ENCODE measurements at regions not wholly inside any gene's neighbourhood (a gene's known extent, or its start where the extent isn't known, plus 50 kb on each side); places are given as distances from the start of the nearest gene placed in this dataset.
"Not testable (repeated sequence)": the region's sequence is repeated elsewhere in the genome, so short reads cannot be mapped to it uniquely, and the experiment has no call there.

GRCh38 chr14:30443368-30444007, 115.5 kb upstream of the G2E3 start:
- DNase-seq (ENCODE audit: low read depth): peak; percentile 11

- no peak for DNase-seq (ENCODE audit: low read depth)
Observed at GRCh38 chr14:30444451-30444850, 114.5 kb upstream of the G2E3 start.

GRCh38 chr14:30445011-30445793, 113.8 kb upstream of the G2E3 start:
- DNase-seq (ENCODE audit: low read depth): no peak

GRCh38 chr14:30445852-30446251, 113.1 kb upstream of the G2E3 start:
- DNase-seq (ENCODE audit: low read depth): no peak

- peak; percentile 19 for DNase-seq (ENCODE audit: low read depth)
Observed at GRCh38 chr14:30450631-30451545, 108.1 kb upstream of the G2E3 start.

GRCh38 chr14:30456296-30456695, 102.7 kb upstream of the G2E3 start:
- no peak for DNase-seq (ENCODE audit: low read depth)

GRCh38 chr14:30462358-30462757, 96.6 kb upstream of the G2E3 start:
- DNase-seq (ENCODE audit: low read depth): no peak

- no peak for DNase-seq (ENCODE audit: low read depth)
Observed at GRCh38 chr14:30464481-30464880, 94.5 kb upstream of the G2E3 start.

- DNase-seq (ENCODE audit: low read depth): no peak
Observed at GRCh38 chr14:30468354-30468753, 90.6 kb upstream of the G2E3 start.

- no peak for DNase-seq (ENCODE audit: low read depth)
Observed at GRCh38 chr14:30471980-30472379, 87.0 kb upstream of the G2E3 start.

- DNase-seq (ENCODE audit: low read depth): not testable (repeated sequence)
Observed at GRCh38 chr14:30473846-30474696, 84.9 kb upstream of the G2E3 start.

GRCh38 chr14:30482276-30482675, 76.7 kb upstream of the G2E3 start:
- DNase-seq (ENCODE audit: low read depth): no peak

GRCh38 chr14:30484201-30484600, 74.8 kb upstream of the G2E3 start:
- no peak for DNase-seq (ENCODE audit: low read depth)

- DNase-seq (ENCODE audit: low read depth): no peak
Observed at GRCh38 chr14:30484976-30485375, 74.0 kb upstream of the G2E3 start.

GRCh38 chr14:30496852-30497251, 62.1 kb upstream of the G2E3 start:
- DNase-seq (ENCODE audit: low read depth): no peak

- no peak for DNase-seq (ENCODE audit: low read depth)
Observed at GRCh38 chr14:30499358-30499757, 59.6 kb upstream of the G2E3 start.

GRCh38 chr14:30500222-30500621, 58.7 kb upstream of the G2E3 start:
- no peak for DNase-seq (ENCODE audit: low read depth)

GRCh38 chr14:30507209-30507608, 51.7 kb upstream of the G2E3 start:
- DNase-seq (ENCODE audit: low read depth): no peak

Measured in non-pigmented ciliary epithelial cell (primary cell).